GM12874 (cell line): ENCODE measurements at regions not wholly inside any gene's neighbourhood (a gene's known extent, or its start where the extent isn't known, plus 50 kb on each side); places are given as distances from the start of the nearest gene placed in this dataset.

ENCODE experiments used
- CTCF ChIP-seq: IDR thresholded peaks from 2 replicates; pipeline ENCODE4 v1.5.1; 2011; ENCODE audit warnings: low read depth, mild to moderate bottlenecking, control low read depth, low read length, moderate library complexity; ENCODE audit not compliant: insufficient read depth

GRCh38 chr17:36879624-36880131, 57.6 kb upstream of the LHX1 start:
- no peak for TF ChIP-seq CTCF

- TF ChIP-seq CTCF, result no peak
These were observed 56.9 kb upstream of the LHX1 start for GRCh38 chr17:36880268-36880905.

- TF ChIP-seq CTCF, result no peak
These were observed 56.0 kb upstream of the LHX1 start for GRCh38 chr17:36881323-36881722.

- no peak for TF ChIP-seq CTCF
These were observed 52.7 kb upstream of the LHX1 start for GRCh38 chr17:36884495-36885152.

GRCh38 chr17:36885153-36885735, 52.0 kb upstream of the LHX1 start:
- no peak for TF ChIP-seq CTCF

- TF ChIP-seq CTCF, result no peak
These were observed 51.4 kb upstream of the LHX1 start for GRCh38 chr17:36885771-36886377.
